OCI-LY3 (cell line): ENCODE measurements at regions not wholly inside any gene's neighbourhood (a gene's known extent, or its start where the extent isn't known, plus 50 kb on each side); places are given as distances from the start of the nearest gene placed in this dataset.

Experiments
- H2AFZ ChIP-seq: fragments of 200-600, 300-600 bp; shearing (Covaris generic); 2 replicates; pipeline ENCODE4 v1.6.0; 2014; ENCODE audit warnings: antibody characterized with exemption, low read depth, low read length
- H3K27ac ChIP-seq: fragments of 200-600, 300-600 bp; sonication (generic); 2 replicates; pipeline ENCODE4 v1.5.1; 2014; ENCODE audit warnings: mild to moderate bottlenecking, low read length, moderate library complexity, mixed read lengths
- H3K27me3 ChIP-seq: fragments of 200-600, 300-600 bp; sonication (generic); 2 replicates; pipeline ENCODE4 v1.6.1; 2014; ENCODE audit warnings: low read depth, low read length, mixed read lengths
- H3K36me3 ChIP-seq: fragments of 200-600, 300-600 bp; sonication (generic); replicated peaks from 2 replicates; pipeline ENCODE3; 2014; ENCODE audit warnings: low read depth, low read length, mixed read lengths
- H3K4me1 ChIP-seq: fragments of 300-600, 200-600 bp; sonication (generic); 2 replicates; pipeline ENCODE4 v1.6.1; 2014; ENCODE audit warnings: low read length, mixed read lengths
- H3K4me2 ChIP-seq: fragments of 200-600, 300-600 bp; sonication (generic); 2 replicates; pipeline ENCODE4 v1.6.1; 2014; ENCODE audit warnings: low read length, mixed read lengths
- H3K4me3 ChIP-seq: fragments of 300-600, 200-600 bp; sonication (generic); 2 replicates; pipeline ENCODE4 v1.5.1; 2014; ENCODE audit warnings: antibody characterized with exemption, mild to moderate bottlenecking, low read length, moderate library complexity
- H3K79me2 ChIP-seq: fragments of 300-600, 200-600 bp; shearing (Covaris generic); 2 replicates; pipeline ENCODE4 v1.6.1; 2014; ENCODE audit warnings: mild to moderate bottlenecking, low read length, mixed read lengths
- H3K9ac ChIP-seq: fragments of 300-600, 200-600 bp; shearing (Covaris generic); 2 replicates; pipeline ENCODE4 v1.6.0; 2014; ENCODE audit warnings: mild to moderate bottlenecking, low read length, moderate library complexity
- H3K9me3 ChIP-seq: fragments of 200-600, 300-600 bp; shearing (Covaris generic); 2 replicates; pipeline ENCODE4 v1.6.1; 2014; ENCODE audit warnings: low read length, mixed read lengths; ENCODE audit not compliant: insufficient read depth
- H4K20me1 ChIP-seq: fragments of 200-600, 300-600 bp; sonication (generic); 2 replicates; pipeline ENCODE4 v1.6.1; 2016; ENCODE audit warnings: low read length, mixed read lengths; ENCODE audit not compliant: insufficient read depth
- EZH2phosphoT487 ChIP-seq: fragments of 200-600 bp; shearing (Covaris generic); IDR thresholded peaks from 2 replicates; pipeline ENCODE4 v1.6.1; 2018; ENCODE audit warnings: antibody characterized with exemption, mixed run types, low read depth
- TF ChIP-seq, protein P1 (sequence below): fragments of 200-600, 300-600 bp; sonication (generic); IDR thresholded peaks from 2 replicates; pipeline ENCODE4 v1.5.1; 2014; ENCODE audit warnings: antibody characterized with exemption, low read length, low read depth

DNA sequence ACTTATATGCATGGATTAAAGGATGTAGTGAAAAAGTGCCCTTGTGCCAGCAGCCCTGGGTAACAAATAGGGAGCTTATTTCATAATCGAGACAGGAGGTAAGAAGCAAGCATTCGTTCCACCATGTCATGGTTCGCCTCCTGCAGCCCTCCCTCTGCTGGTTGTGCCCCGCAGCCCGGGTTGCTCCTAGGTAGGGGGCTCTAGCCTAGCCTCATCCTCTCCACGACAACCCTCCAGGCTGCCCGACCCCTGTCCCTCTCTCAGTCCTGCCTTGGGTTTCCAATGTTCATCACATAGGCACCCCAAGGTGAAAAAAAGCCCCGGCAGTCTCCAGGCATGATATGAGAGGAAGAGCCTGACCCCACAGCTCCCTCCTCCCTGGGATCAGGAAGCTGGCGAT is 75.5 kb upstream of the SYNDIG1 start:
- Histone ChIP-seq H4K20me1 (no peaks in the 10 kb centered on the region), H3K27ac (no peak overlapping the region), H3K27me3 (peaks cover 9% of the 10 kb centered on the region; the same call in 1 of the 2 replicates), H2AFZ (no peak overlapping the region), H3K4me3 (no peak overlapping the region), H3K4me1 (peaks cover 27% of the 10 kb centered on the region), H3K79me2 (no peaks in the 10 kb centered on the region), H3K9me3 (no peaks in the 10 kb centered on the region), H3K4me2 (no peak overlapping the region), H3K9ac (no peak overlapping the region), H3K36me3 (no peaks in the 10 kb centered on the region)
- TF ChIP-seq, protein P1, sequence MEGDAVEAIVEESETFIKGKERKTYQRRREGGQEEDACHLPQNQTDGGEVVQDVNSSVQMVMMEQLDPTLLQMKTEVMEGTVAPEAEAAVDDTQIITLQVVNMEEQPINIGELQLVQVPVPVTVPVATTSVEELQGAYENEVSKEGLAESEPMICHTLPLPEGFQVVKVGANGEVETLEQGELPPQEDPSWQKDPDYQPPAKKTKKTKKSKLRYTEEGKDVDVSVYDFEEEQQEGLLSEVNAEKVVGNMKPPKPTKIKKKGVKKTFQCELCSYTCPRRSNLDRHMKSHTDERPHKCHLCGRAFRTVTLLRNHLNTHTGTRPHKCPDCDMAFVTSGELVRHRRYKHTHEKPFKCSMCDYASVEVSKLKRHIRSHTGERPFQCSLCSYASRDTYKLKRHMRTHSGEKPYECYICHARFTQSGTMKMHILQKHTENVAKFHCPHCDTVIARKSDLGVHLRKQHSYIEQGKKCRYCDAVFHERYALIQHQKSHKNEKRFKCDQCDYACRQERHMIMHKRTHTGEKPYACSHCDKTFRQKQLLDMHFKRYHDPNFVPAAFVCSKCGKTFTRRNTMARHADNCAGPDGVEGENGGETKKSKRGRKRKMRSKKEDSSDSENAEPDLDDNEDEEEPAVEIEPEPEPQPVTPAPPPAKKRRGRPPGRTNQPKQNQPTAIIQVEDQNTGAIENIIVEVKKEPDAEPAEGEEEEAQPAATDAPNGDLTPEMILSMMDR, result no peak
- no peak for TF ChIP-seq EZH2phosphoT487

DNA sequence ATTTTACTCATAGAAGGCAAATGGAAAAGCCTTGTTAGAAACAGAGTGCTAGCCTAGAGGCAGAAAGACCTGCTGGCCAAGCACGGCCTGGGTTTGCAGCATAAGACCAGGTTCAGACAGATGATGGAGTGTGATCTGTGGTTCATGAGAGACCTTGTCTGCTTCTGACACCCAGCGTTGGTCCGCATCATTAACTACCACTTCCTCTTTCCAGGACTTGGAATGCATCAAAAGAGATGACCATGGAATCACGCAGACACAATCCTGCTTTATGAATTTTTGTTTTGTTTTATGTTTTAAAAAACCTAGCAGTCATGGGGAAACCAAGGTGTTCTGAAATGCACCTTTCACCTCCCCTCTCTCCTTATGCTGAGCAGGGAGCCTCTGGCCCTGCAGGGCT is 76.8 kb upstream of the SYNDIG1 start:
- Histone ChIP-seq H3K4me2 (no peak overlapping the region), H3K4me1 (peaks cover 33% of the 10 kb centered on the region), H3K9ac (no peak overlapping the region), H4K20me1 (no peaks in the 10 kb centered on the region), H3K27me3 (peaks cover 9% of the 10 kb centered on the region; the same call in 1 of the 2 replicates), H3K4me3 (no peak overlapping the region), H3K27ac (no peak overlapping the region), H3K79me2 (no peaks in the 10 kb centered on the region), H3K9me3 (no peaks in the 10 kb centered on the region), H2AFZ (no peak overlapping the region), H3K36me3 (no peaks in the 10 kb centered on the region)
- no peak for TF ChIP-seq EZH2phosphoT487
- TF ChIP-seq, protein P1, result no peak

DNA sequence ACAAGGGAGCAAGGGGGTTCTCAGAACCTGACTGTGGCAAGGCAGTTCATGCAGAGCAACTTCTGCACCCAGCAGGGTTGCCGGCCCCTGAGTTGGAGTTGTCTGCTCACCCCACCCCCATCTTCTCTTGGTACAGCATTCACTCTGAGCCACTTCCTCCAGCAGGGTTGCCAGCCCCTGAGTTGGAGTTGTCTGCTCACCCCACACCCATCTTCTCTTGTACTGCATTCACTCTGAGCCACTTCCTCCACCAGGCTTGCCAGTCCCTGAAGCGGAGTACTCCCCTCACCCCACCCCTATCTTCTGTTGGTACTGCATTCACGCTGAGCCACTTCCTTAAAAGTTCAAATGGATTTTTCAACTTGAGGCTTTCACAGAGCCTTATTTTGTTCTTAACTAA is 79.7 kb upstream of the SYNDIG1 start:
- peak overlapping the region; percentile 55 for H2AFZ ChIP-seq
- H4K20me1 ChIP-seq, result no peaks in the 10 kb centered on the region
- H3K4me2 ChIP-seq, result peak overlapping the region; percentile 63
- H3K9me3 ChIP-seq, result no peaks in the 10 kb centered on the region
- H3K9ac ChIP-seq, result peak overlapping the region; percentile 45; the same call in 1 of the 2 replicates
- no peaks in the 10 kb centered on the region for H3K36me3 ChIP-seq
- H3K27ac ChIP-seq, result peak overlapping the region; percentile 44
- H3K4me1 ChIP-seq, result peaks cover 41% of the 10 kb centered on the region
- H3K4me3 ChIP-seq, result peak overlapping the region; percentile 24
- H3K27me3 ChIP-seq, result peaks cover 8% of the 10 kb centered on the region; the same call in 1 of the 2 replicates
- H3K79me2 ChIP-seq, result no peaks in the 10 kb centered on the region
- TF ChIP-seq, protein P1, result no peak
- TF ChIP-seq EZH2phosphoT487, result no peak

DNA sequence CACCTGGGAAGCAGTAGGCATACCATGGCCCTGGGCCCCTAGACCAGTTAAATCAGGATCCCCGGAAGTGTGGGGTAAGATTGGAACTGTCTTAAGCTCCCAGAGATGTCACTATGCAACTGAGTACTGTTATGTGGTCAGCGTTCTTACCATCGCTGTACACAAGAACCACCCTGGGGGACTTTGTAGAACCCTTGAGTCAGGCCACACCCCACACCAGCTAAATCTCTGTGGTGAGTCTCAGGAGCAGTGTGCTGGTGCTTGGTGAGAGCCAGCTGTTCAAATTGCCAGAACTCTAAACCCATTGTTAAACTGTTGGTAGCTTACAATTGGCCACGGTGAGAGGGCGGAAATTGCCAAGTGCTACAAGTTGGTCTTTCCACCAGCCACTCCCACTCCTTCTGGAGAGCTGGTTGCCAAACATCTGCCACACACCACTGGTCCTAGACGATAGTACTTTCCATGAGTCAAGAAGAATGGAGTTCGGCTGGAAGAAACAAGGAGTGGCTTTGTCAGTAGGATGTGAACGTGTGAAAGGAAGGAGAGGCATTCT is 80.5 kb upstream of the SYNDIG1 start:
- no peak for TF ChIP-seq EZH2phosphoT487
- TF ChIP-seq, protein P1, result no peak
- H2AFZ ChIP-seq, result peak overlapping the region; percentile 55; the same call in 1 of the 2 replicates
- peak overlapping the region; percentile 44; the same call in 1 of the 2 replicates for H3K27ac ChIP-seq

More for the DNA sequence above, 80.5 kb upstream of the SYNDIG1 start:
- Histone ChIP-seq H3K9me3 (no peaks in the 10 kb centered on the region), H3K27me3 (0 out of 2 replicates have a peak, but pooled peaks cover 2% of the 10 kb centered on the region), H4K20me1 (no peaks in the 10 kb centered on the region), H3K79me2 (no peaks in the 10 kb centered on the region), H3K4me3 (no peak overlapping the region), H3K36me3 (no peaks in the 10 kb centered on the region), H3K9ac (no peak overlapping the region), H3K4me1 (peaks cover 49% of the 10 kb centered on the region), H3K4me2 (peak overlapping the region; percentile 63)
